ENCODE measurements at regions not wholly inside any gene's neighbourhood (a gene's known extent, or its start where the extent isn't known, plus 50 kb on each side); places are given as distances from the start of the nearest gene placed in this dataset.

DNA sequence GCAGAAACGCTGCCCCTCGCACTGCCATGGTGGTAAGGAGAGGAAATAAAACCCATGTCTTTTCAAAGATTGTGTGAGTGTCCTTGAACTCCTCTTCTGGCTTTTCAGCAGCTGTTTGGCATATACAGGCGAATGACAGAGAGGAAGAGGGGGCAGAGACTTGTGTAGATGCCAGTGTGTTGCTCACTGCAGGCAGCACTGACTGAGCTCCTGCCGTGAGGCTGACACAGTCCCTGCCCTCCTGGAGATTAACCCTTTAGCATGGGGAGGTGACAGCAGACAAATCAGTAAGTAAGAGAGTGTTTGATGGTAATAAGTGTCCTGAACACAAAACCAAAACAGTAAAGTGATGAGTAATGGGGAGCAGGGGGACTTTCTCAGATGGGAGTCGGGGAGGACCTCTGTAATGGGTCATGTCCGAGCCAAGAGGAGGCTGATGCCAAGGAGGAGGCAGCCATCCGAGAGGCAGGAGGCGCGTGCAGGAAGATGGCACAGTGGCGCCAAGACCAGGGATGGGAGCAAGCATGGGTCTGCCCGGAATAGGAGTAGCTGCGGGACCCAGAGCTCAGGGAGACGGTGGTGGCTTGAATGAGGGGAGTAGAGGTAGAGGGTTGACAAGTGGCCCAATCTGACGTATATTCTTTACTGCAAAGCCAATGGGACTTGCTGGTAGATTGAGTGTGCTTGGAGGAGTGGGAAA lies 182.2 kb downstream of the FOXO1 start:
- Histone ChIP-seq H3K36me3 (replicated peaks in 1 of 2; ENCODE audit: control insufficient read depth in 2 of 2, insufficient read depth in 2 of 2, low read length in 2 of 2) (no peaks in the 10 kb centered on the region), H3K27me3 (ENCODE audit: control insufficient read depth in 3 of 3, insufficient read depth in 3 of 3, low read depth in 1 of 3, low read length in 3 of 3) (no peaks in the 10 kb centered on the region), H3K4me1 (ENCODE audit: control insufficient read depth in 2 of 2, insufficient read depth in 1 of 2, low read depth in 1 of 2, low read length in 2 of 2) (peaks cover 4 to 9% of the 10 kb centered on the region in 2 donors), H3K27ac (replicated peaks; ENCODE audit: low read length) (no peak overlapping the region), H3K9me3 (replicated peaks in 1 of 2; ENCODE audit: control insufficient read depth in 2 of 2, insufficient read depth in 1 of 2, low read depth in 1 of 2, low read length in 2 of 2) (no peaks in the 10 kb centered on the region), H2BK12ac (ENCODE audit: low read length) (no peak overlapping the region), H4K8ac (ENCODE audit: low read depth, low read length) (no peak overlapping the region), H3K79me1 (ENCODE audit: low read depth, low read length) (no peaks in the 10 kb centered on the region), H4K91ac (ENCODE audit: low read depth, low read length, poor library complexity) (no peak overlapping the region), H3K9ac (ENCODE audit: low read depth, low read length, poor library complexity) (no peak overlapping the region), H2BK15ac (ENCODE audit: low read length) (peak overlapping the region; percentile 60), H2BK5ac (ENCODE audit: low read length) (no peak overlapping the region), H3K14ac (ENCODE audit: low read length) (no peak overlapping the region), H3K4me2 (ENCODE audit: insufficient read depth, low read length, poor library complexity, severe bottlenecking) (no peak overlapping the region), H2BK120ac (ENCODE audit: low read depth, low read length) (no peak overlapping the region), H3K4ac (ENCODE audit: low read length) (no peak overlapping the region), H3K18ac (ENCODE audit: low read length) (no peak overlapping the region), H2AK5ac (ENCODE audit: low read depth, low read length) (no peak overlapping the region), H3K4me3 (ENCODE audit: low read length in 2 of 2) (no peak overlapping the region), H3K23ac (ENCODE audit: low read depth, low read length, poor library complexity) (no peak overlapping the region), H2AFZ (ENCODE audit: low read length) (no peak overlapping the region)
- no CpG with 5 or more reads among the region's 14 CpGs for WGBS, 2 donors (ENCODE audit: extremely low coverage in 2 of 2, insufficient read length in 2 of 2, insufficient replicate concordance in 1 of 2)
- DNase-seq (ENCODE audit: low spot score), result no peak

DNA sequence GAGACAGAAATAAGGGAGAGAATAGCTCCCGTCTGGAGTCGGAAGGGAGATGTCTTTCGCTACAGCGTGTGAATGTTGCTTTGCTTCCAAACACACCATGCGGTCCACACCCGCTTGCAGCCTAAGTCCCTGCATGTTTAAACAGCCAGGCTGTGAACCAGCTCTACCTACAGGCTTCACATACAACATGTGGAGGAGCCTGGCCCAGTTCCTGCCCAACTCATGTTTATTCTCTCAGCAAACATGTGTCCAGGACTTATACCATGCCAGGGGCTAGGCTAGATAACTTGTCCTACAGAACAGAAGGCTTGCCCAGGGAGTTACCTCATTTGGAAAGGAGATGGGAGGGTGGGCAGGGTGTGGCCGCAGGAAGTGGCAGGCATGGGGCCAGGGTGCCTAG lies 181.5 kb downstream of the FOXO1 start:
- H3K79me1 ChIP-seq (ENCODE audit: low read depth, low read length), result no peaks in the 10 kb centered on the region
- no peak overlapping the region for H2AFZ ChIP-seq (ENCODE audit: low read length)
- WGBS, 2 donors (ENCODE audit: extremely low coverage in 2 of 2, insufficient read length in 2 of 2, insufficient replicate concordance in 1 of 2), result no CpG with 5 or more reads among the region's 7 CpGs

DNA sequence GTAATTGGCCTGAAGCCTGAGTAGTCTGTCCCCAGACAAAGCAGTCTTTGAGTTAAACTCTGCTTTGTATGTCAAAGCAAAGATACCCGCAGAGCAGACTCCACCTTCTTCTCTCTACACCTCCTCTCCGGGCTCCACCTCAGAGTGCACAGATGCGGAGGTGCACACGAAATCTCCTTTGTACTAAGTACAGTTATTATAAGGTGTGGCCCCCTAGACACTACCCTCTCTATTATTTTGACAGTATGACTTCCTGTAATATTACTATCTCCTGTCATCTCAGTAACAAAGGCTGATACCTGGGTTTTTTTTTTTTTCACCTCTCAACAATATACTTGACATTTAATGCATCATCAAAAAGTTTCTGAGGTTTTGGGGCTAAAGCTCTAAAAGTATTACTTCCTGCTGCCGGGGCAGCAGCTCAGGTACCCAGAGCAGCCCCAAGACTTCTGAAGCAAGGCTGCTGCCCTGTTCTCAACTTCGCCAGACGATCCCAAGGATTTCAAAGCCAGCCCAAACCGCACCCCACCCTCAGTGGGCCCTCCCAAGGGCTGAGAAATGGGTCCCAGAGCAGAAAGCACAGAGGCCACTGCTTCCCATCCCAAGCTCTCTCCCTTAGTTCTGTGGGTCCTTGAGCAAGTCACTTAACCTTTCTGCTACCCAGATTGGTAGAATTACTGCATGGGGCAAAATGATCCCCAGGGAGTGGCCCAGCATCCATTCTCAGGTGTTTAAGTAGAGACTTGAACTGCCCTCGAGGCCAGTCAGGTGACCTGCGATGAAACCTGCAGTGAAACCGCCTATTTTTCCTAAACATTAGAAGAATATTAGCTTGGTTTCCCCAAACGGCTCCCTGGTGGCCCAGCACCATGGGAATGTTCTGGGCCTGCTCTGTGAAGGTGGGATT lies 180.6 kb downstream of the FOXO1 start:
- H3K9me3 ChIP-seq (replicated peaks in 1 of 2; ENCODE audit: control insufficient read depth in 2 of 2, insufficient read depth in 1 of 2, low read depth in 1 of 2, low read length in 2 of 2), result no peaks in the 10 kb centered on the region
- no peak overlapping the region for H2BK15ac ChIP-seq (ENCODE audit: low read length)
- no peak overlapping the region for H3K14ac ChIP-seq (ENCODE audit: low read length)
- H3K27ac ChIP-seq (replicated peaks; ENCODE audit: low read length), result no peak overlapping the region
- no peak overlapping the region for H3K9ac ChIP-seq (ENCODE audit: low read depth, low read length, poor library complexity)
- peaks cover 3 to 10% of the 10 kb centered on the region in 2 donors for H3K4me1 ChIP-seq (ENCODE audit: control insufficient read depth in 2 of 2, insufficient read depth in 1 of 2, low read depth in 1 of 2, low read length in 2 of 2)
- no peak overlapping the region for H3K4ac ChIP-seq (ENCODE audit: low read length)
- H3K18ac ChIP-seq (ENCODE audit: low read length), result peak overlapping the region; percentile 29
- no peaks in the 10 kb centered on the region for H3K36me3 ChIP-seq (replicated peaks in 1 of 2; ENCODE audit: control insufficient read depth in 2 of 2, insufficient read depth in 2 of 2, low read length in 2 of 2)
- H4K8ac ChIP-seq (ENCODE audit: low read depth, low read length), result no peak overlapping the region
- WGBS, 2 donors (ENCODE audit: extremely low coverage in 2 of 2, insufficient read length in 2 of 2, insufficient replicate concordance in 1 of 2), result no CpG with 5 or more reads among the region's 12 CpGs
- no peak overlapping the region for H4K91ac ChIP-seq (ENCODE audit: low read depth, low read length, poor library complexity)
- peak overlapping the region; percentile 81 for H2AK5ac ChIP-seq (ENCODE audit: low read depth, low read length)
- H3K27me3 ChIP-seq (ENCODE audit: control insufficient read depth in 3 of 3, insufficient read depth in 3 of 3, low read depth in 1 of 3, low read length in 3 of 3), result no peaks in the 10 kb centered on the region
- no peak for DNase-seq (ENCODE audit: low spot score)
- H2BK5ac ChIP-seq (ENCODE audit: low read length), result no peak overlapping the region
- H3K4me2 ChIP-seq (ENCODE audit: insufficient read depth, low read length, poor library complexity, severe bottlenecking), result no peak overlapping the region
- no peak overlapping the region for H2AFZ ChIP-seq (ENCODE audit: low read length)
- no peak overlapping the region for H3K4me3 ChIP-seq (ENCODE audit: low read length in 2 of 2)
- H2BK120ac ChIP-seq (ENCODE audit: low read depth, low read length), result no peak overlapping the region
- no peak overlapping the region for H3K23ac ChIP-seq (ENCODE audit: low read depth, low read length, poor library complexity)
- H2BK12ac ChIP-seq (ENCODE audit: low read length), result no peak overlapping the region
- no peaks in the 10 kb centered on the region for H3K79me1 ChIP-seq (ENCODE audit: low read depth, low read length)

More for the DNA sequence above, 181.5 kb downstream of the FOXO1 start:
- DNase-seq (ENCODE audit: low spot score), result no peak
- Histone ChIP-seq H3K9me3 (replicated peaks in 1 of 2; ENCODE audit: control insufficient read depth in 2 of 2, insufficient read depth in 1 of 2, low read depth in 1 of 2, low read length in 2 of 2) (no peaks in the 10 kb centered on the region), H3K23ac (ENCODE audit: low read depth, low read length, poor library complexity) (no peak overlapping the region), H2BK12ac (ENCODE audit: low read length) (no peak overlapping the region), H3K4me1 (ENCODE audit: control insufficient read depth in 2 of 2, insufficient read depth in 1 of 2, low read depth in 1 of 2, low read length in 2 of 2) (peaks cover 3 to 5% of the 10 kb centered on the region in 2 donors), H2BK5ac (ENCODE audit: low read length) (no peak overlapping the region), H2AK5ac (ENCODE audit: low read depth, low read length) (no peak overlapping the region), H4K8ac (ENCODE audit: low read depth, low read length) (no peak overlapping the region), H3K4me3 (ENCODE audit: low read length in 2 of 2) (no peak overlapping the region), H3K14ac (ENCODE audit: low read length) (no peak overlapping the region), H3K9ac (ENCODE audit: low read depth, low read length, poor library complexity) (no peak overlapping the region), H4K91ac (ENCODE audit: low read depth, low read length, poor library complexity) (no peak overlapping the region), H3K4me2 (ENCODE audit: insufficient read depth, low read length, poor library complexity, severe bottlenecking) (no peak overlapping the region), H3K27me3 (ENCODE audit: control insufficient read depth in 3 of 3, insufficient read depth in 3 of 3, low read depth in 1 of 3, low read length in 3 of 3) (no peaks in the 10 kb centered on the region), H3K36me3 (replicated peaks in 1 of 2; ENCODE audit: control insufficient read depth in 2 of 2, insufficient read depth in 2 of 2, low read length in 2 of 2) (no peaks in the 10 kb centered on the region), H3K4ac (ENCODE audit: low read length) (no peak overlapping the region), H3K18ac (ENCODE audit: low read length) (peak overlapping the region; percentile 36), H3K27ac (replicated peaks; ENCODE audit: low read length) (no peak overlapping the region), H2BK120ac (ENCODE audit: low read depth, low read length) (no peak overlapping the region), H2BK15ac (ENCODE audit: low read length) (no peak overlapping the region)

DNA sequence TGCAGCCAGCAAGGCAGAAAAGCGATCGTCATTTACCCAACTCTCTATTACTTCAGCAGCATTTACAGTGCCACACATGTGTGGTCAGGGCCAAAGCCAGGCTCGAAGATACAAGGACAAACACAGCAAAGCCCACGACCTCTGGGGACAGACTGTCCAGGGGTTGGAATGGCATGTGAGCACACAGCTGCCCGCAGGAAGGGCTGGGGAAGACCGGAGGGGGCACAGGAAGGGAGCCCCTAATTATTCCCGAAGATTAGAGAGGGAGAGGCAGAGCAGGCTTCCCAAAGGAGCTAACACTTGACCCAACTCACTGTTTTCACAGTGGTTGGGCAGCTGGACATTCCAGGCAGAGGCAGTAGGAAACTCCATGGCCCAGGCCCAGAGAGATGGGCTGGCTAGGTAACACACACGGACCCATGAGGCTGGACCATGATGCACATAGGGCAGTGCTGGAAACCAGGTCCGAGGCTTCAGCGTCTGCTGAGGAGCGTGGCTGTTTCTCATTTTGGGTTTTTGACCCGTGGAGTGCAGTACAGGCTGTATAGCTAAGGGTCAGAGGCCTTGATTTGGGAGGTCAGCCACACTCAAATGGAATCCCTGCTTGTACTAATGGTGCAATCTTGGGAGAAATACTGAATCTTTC lies 179.8 kb downstream of the FOXO1 start:
- no peak for DNase-seq (ENCODE audit: low spot score)
- no peak overlapping the region for H2BK12ac ChIP-seq (ENCODE audit: low read length)
- H3K4ac ChIP-seq (ENCODE audit: low read length), result no peak overlapping the region
- no peaks in the 10 kb centered on the region for H3K36me3 ChIP-seq (replicated peaks in 1 of 2; ENCODE audit: control insufficient read depth in 2 of 2, insufficient read depth in 2 of 2, low read length in 2 of 2)
- no peaks in the 10 kb centered on the region for H3K79me1 ChIP-seq (ENCODE audit: low read depth, low read length)
- no peak overlapping the region for H3K27ac ChIP-seq (replicated peaks; ENCODE audit: low read length)
- no peaks in the 10 kb centered on the region for H3K27me3 ChIP-seq (ENCODE audit: control insufficient read depth in 3 of 3, insufficient read depth in 3 of 3, low read depth in 1 of 3, low read length in 3 of 3)
- H2BK120ac ChIP-seq (ENCODE audit: low read depth, low read length), result no peak overlapping the region
- H3K4me3 ChIP-seq (ENCODE audit: low read length in 2 of 2), result no peak overlapping the region
- no peak overlapping the region for H4K8ac ChIP-seq (ENCODE audit: low read depth, low read length)
- H4K91ac ChIP-seq (ENCODE audit: low read depth, low read length, poor library complexity), result no peak overlapping the region
- no CpG with 5 or more reads among the region's 12 CpGs for WGBS, 2 donors (ENCODE audit: extremely low coverage in 2 of 2, insufficient read length in 2 of 2, insufficient replicate concordance in 1 of 2)
- H3K4me1 ChIP-seq (ENCODE audit: control insufficient read depth in 2 of 2, insufficient read depth in 1 of 2, low read depth in 1 of 2, low read length in 2 of 2), result peaks cover 1 to 10% of the 10 kb centered on the region in 2 donors
- H2BK5ac ChIP-seq (ENCODE audit: low read length), result no peak overlapping the region
- H3K9me3 ChIP-seq (replicated peaks in 1 of 2; ENCODE audit: control insufficient read depth in 2 of 2, insufficient read depth in 1 of 2, low read depth in 1 of 2, low read length in 2 of 2), result no peaks in the 10 kb centered on the region
- peak overlapping the region; percentile 29 for H3K18ac ChIP-seq (ENCODE audit: low read length)
- no peak overlapping the region for H3K23ac ChIP-seq (ENCODE audit: low read depth, low read length, poor library complexity)
- no peak overlapping the region for H2BK15ac ChIP-seq (ENCODE audit: low read length)
- no peak overlapping the region for H3K4me2 ChIP-seq (ENCODE audit: insufficient read depth, low read length, poor library complexity, severe bottlenecking)
- H3K9ac ChIP-seq (ENCODE audit: low read depth, low read length, poor library complexity), result no peak overlapping the region
- H2AK5ac ChIP-seq (ENCODE audit: low read depth, low read length), result peak overlapping the region; percentile 81
- no peak overlapping the region for H3K14ac ChIP-seq (ENCODE audit: low read length)
- H2AFZ ChIP-seq (ENCODE audit: low read length), result no peak overlapping the region

All from neuronal stem cell (in vitro differentiated cells).